Hepatocyte (in vitro differentiated cells): ENCODE measurements at regions not wholly inside any gene's neighbourhood (a gene's known extent, or its start where the extent isn't known, plus 50 kb on each side); places are given as distances from the start of the nearest gene placed in this dataset.

Source experiments
- EZH2 ChIP-seq: fragments of 200-600 bp; sonication (generic); IDR thresholded peaks from 2 replicates; pipeline ENCODE4 v1.6.1; 2016; ENCODE audit warnings: antibody characterized with exemption, mild to moderate bottlenecking, borderline replicate concordance
- EZH2phosphoT487 ChIP-seq: fragments of 200-600 bp; sonication (generic); IDR thresholded peaks from one replicate; pipeline ENCODE4 v1.6.1; 2018; ENCODE audit warnings: antibody characterized with exemption, mild to moderate bottlenecking, low read depth, moderate library complexity; ENCODE audit not compliant: unreplicated experiment, severe bottlenecking
- TF ChIP-seq, protein P1 (sequence below): fragments of 200-600 bp; sonication (generic); IDR thresholded peaks from 2 replicates; pipeline ENCODE4 v1.5.1; 2016; ENCODE audit warnings: antibody characterized with exemption, mild to moderate bottlenecking; ENCODE audit not compliant: poor library complexity

DNA sequence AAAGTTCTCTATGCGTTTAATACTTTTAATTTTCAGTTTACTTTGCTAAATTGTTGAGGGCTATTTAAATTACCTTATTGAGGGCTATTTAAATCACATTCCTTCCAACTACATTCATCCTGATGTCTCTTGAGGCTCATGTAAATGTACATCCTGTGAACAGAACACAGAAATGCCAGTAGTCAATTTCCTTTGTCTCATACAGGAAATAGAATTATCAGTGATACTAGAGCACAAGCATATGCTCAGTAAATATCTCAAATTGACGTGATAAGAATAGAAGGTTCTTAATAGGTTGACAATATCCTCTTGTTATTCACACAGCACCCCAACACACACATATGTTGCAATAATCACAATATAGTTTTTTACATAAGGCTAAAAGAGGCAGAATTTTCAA, 449.0 kb downstream of the CYLC2 start:
- TF ChIP-seq, protein P1, sequence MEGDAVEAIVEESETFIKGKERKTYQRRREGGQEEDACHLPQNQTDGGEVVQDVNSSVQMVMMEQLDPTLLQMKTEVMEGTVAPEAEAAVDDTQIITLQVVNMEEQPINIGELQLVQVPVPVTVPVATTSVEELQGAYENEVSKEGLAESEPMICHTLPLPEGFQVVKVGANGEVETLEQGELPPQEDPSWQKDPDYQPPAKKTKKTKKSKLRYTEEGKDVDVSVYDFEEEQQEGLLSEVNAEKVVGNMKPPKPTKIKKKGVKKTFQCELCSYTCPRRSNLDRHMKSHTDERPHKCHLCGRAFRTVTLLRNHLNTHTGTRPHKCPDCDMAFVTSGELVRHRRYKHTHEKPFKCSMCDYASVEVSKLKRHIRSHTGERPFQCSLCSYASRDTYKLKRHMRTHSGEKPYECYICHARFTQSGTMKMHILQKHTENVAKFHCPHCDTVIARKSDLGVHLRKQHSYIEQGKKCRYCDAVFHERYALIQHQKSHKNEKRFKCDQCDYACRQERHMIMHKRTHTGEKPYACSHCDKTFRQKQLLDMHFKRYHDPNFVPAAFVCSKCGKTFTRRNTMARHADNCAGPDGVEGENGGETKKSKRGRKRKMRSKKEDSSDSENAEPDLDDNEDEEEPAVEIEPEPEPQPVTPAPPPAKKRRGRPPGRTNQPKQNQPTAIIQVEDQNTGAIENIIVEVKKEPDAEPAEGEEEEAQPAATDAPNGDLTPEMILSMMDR: no peak
- TF ChIP-seq EZH2phosphoT487: no peak
- TF ChIP-seq EZH2: no peak
